GM12873 (cell line): ENCODE measurements at regions not wholly inside any gene's neighbourhood (a gene's known extent, or its start where the extent isn't known, plus 50 kb on each side); places are given as distances from the start of the nearest gene placed in this dataset.
A peak's percentile ranks its signal among the peaks of the same experiment; 100 is the strongest.

ENCODE experiments used
- CTCF ChIP-seq: IDR thresholded peaks from 2 replicates; pipeline ENCODE4 v1.5.1; 2012; ENCODE audit warnings: low read depth, mild to moderate bottlenecking, moderate library complexity, low read length, control low read depth; ENCODE audit not compliant: insufficient read depth; ENCODE audit errors: missing control alignments

- no peak for TF ChIP-seq CTCF
These were observed 404.5 kb downstream of the BCAT1 start for GRCh38 chr12:24544368-24544767.

GRCh38 chr12:24541193-24541871, 407.6 kb downstream of the BCAT1 start:
- TF ChIP-seq CTCF, result no peak

- no peak for TF ChIP-seq CTCF
These were observed 409.3 kb downstream of the BCAT1 start for GRCh38 chr12:24539646-24540045.

- no peak for TF ChIP-seq CTCF
These were observed 411.6 kb downstream of the BCAT1 start for GRCh38 chr12:24537083-24537860.

- no peak for TF ChIP-seq CTCF
These were observed 413.4 kb downstream of the BCAT1 start for GRCh38 chr12:24535334-24536069.

GRCh38 chr12:24534622-24535021, 414.3 kb downstream of the BCAT1 start:
- peak; percentile 2 for TF ChIP-seq CTCF
